ENCODE measurements at regions not wholly inside any gene's neighbourhood (a gene's known extent, or its start where the extent isn't known, plus 50 kb on each side); places are given as distances from the start of the nearest gene placed in this dataset.

DNA sequence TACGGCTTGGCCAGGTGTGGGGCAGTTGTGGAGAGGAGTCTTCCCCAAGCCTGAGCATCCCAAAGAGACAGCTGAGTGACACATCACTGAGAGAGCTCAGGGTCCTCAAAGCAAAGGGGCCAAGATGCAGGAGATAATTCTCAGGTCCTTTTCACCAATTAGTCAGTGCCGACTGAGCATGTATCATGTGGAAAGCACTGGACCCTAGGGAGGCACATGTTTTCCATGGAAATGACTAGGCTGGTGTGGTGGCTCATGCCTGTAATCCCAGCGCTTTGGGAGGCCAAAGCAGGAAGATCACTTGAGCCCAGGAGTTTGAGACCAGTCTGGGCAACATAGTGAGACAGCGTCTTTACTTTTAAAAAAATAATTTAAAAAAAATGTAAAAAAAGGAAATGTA is 67.3 kb upstream of the PRPS1 start:
- DNase-seq (ENCODE audit: low read depth) = no peak

DNA sequence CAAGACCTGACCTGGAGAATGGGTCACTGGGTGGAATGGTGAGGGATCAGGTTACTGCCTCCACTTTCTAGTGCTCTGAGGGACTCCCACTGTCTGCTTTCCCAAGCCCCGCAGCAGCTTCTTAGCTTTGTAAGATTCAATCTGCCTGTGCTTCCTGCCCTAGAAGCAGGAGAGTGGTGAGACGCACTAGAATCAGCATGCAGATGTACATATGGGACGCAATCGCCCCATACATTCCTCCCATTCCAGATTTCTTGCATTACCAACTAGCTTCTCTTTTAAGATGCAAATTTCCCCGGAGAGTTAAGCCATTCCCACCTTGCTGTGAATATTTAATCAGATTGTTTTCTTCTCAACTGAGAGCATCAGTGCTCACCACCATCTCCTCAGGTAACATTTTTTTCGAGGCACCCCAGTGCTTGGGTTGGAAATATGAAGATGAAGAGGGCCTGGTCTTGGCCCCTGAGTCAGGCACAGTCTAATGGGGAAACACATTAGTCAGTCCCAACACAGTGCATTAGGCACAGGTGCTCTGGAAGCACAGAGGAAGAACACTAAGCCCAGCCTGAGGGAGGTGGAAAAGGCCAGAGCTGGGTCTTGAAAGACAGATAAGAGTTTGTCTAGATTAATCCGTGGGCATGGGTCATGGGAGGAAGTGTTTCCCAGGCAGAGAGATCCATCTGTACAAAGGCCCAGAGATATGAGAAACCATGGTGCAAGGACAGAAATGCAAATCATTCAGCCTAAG is 66.7 kb upstream of the PRPS1 start:
- no peak for DNase-seq (ENCODE audit: low read depth)

DNA sequence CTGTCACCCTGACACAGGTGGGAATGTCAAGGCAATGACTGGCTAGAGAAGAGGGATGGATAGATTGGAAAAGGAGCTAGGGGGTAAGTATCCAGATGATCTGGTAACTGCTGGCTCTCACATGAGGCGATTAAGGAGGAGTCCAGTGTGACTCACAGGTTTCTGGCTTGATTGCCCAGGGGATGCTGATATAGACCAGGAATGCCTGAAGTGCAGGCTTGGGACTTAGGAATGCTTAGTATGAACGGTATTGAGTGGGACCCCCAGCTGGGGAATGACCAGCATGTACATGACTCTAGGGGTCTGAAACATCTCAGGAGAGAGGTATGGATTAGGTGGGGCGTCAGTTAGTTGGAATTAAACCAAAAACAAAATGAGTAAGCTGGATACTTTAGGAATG is 65.8 kb upstream of the PRPS1 start:
- DNase-seq (ENCODE audit: low read depth) = peak; percentile 73

DNA sequence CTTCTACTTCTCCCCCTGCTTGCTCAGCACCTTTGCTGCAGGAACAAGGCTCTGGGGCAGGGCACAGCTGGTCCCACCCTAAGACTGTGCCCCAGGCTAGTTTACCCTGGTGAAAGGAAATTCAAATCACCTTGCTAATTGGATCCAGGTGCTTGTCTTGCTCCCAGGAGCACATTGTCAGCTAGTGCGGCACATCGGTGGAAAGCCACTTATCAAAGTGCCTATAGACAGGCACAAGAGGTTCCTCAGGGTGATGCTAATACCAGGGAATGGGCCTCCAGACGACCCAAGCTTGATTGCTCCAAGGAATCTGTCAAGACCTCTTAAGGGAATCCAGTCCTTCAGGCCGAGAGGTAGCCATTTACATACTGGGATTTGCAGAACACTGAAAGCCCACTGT is 64.5 kb upstream of the PRPS1 start:
- DNase-seq (ENCODE audit: low read depth) = no peak

DNA sequence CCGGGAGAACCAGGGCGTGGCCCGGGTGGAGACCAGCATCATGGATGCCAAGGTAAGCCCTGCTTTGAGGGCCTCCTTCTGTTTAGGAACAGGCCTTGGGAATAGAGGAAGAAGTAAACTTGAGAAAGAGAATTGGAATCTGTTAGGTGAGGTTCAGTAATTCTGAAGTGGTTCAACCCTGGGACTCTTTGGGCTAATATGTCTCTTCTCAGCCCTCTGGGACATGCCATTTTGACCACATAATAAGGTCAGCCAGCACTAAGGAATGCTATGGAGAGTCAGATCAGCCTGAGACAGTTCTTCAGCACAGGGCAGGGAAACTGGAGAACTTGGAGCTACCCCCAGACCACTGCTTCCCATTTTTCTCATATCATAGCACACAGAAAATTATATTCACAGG is 63.3 kb upstream of the PRPS1 start:
- DNase-seq (ENCODE audit: low read depth) = no peak

DNA sequence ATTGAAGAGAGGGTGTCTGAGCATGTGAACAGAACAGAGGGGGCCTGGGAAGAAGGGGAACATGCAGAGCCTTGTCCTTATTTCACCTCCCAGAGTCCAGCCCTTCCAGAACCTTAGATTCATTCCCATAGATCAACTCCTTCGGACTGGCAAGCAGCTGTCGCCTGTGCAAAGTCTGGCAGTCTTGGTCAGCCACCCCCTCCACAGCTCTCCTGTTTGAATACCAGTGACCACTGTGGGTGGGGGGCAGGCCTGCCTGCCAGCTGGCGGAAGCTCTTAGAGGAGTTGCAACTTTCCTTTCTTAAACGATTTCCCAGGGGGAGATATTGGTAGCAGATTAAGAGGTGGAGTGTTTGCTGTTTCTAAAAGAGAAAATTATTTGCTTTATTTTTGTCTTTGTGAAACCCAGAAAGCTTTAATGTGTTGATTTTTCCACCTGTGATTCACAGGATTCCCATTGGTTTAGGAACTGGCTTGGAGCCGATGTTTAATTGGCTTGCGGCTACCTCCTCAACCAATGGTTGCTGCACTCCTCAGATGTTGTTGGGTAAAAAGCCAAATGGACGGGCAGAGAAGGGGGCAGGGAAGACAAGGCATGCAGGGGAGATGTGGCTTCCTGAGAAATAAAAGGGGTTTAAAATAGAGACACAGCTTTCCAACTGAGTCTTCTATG is 62.2 kb upstream of the PRPS1 start:
- no peak for DNase-seq (ENCODE audit: low read depth)

DNA sequence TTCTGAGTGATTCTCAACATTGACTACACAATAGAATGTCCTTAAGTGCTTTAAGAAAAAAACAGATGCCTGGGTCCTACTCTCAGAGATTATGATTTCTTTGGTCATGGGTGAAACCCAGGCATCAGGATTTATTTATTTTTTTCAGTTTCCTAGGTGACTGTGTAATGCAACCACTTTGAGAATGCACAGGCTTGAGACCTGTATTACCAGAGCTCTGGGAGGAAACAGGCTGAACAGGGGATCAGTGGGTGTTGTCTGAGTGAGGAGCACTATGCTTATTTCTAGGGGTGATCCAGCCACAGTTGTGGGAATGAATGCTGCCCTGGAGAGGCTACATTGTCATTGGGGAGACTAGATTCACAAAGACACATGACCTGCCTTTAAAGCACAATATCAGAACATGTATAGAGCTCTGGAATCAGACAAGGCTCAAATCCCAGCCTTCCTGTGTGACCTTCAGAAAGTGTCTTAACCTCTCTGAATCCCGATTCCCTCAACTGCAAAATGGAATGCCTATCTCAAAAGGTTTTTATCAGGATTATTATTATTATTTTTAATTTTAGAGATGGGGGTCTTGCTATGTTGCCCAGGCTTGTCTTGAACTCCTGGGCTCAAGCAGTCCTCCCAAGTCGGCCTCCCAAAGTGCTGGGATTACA is 61.6 kb upstream of the PRPS1 start:
- no peak for DNase-seq (ENCODE audit: low read depth)

DNA sequence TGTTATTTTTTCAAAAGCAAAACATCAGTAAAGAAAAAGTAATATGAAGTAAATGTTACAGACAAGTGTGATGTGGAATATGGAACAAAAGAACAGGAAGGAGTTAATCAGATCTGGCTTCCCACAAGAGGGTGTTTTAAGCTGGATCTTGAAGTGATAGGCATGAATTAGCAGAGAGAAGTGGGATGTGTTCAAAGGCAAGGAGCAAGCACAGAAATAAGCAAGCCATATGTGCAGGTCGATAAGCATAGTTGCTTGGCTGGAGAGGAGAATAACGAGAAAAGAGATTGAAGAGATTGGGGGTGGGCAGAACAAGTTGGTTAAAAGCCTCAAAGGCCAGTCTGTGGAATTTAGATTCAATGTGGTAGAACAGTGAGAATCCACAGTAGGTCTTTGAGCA is 60.9 kb upstream of the PRPS1 start:
- DNase-seq (ENCODE audit: low read depth) = no peak

DNA sequence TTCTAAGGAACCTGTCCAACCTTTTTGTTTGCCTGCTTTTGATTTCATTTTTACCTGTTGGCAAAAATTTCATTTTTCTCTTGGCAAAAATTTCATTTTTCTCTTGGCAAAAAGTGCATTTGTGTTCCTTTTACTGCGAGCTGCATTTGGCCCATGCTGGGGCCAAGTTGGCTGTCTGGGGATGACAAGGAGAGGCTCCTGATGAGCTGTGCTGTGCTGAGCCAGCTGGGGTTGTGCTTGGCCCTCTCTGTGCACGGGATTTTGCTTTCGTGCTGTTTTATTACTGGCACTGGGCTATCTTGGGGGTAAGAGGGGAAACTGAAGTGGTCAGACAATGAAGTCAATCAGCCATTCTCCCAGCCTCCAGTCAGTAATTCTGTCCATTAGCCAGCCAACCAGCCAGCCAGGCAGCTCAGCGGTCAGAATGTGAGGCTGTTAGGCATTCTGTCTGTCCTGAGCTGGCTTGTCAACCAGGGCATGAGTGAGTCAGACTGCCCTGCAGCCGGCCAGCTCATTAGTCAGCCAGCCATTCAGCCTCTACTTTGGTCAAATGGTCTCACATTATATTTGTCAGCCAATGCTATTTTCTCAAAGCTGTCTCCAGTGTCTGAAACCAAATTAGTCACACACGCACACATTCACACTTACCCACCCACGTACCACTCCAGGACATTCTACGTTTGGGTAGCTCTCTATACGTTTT is 56.9 kb upstream of the PRPS1 start:
- peak; percentile 69 for DNase-seq (ENCODE audit: low read depth)

DNA sequence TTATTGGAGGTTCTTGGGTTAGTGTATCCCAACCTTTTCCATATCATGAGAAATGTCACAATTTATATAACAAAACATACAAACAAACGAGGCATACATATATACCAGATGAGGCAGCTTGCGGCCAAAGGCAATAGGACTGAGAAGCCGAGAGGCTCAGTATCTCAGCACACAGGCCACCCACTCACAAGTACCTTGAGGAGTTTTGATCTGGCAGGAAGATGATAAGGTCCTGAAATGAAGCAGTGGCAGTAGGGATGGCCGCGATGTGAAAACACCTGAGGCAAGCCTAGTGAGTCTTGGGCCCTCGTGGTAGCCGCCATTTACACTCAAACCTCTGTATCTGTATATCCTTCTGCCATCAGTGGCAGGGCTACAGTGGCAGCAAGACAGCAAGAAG is 55.3 kb upstream of the PRPS1 start:
- DNase-seq (ENCODE audit: low read depth) = no peak

DNA sequence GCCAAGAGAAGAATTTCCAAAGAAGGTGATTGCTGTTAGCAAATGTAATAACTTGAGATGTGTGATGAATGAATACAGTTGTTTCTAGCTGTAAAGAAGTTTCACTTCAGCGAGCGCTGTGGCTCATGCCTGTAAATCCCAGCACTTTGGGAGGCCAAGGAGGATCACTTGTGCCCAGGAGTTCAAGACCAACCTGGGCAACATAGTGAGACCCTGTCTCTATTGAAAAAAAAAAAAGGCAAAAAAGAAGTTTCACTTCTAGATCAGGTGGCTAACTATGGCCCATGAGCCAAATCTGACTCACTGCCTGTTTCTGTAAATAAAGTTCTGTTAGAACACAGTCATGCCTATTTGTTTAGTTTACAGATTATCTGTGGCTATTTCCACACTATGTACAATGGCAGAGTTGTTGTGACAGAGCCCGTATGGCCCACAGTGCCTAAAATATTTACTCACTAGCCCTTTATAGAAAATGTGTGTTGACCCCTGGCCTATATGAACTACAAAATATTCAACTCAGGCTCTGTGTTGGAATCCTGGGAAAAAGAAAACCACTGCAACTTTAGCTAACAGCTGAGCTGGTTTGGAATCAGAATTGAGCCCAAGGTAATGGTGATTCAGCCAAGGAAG is 54.1 kb upstream of the PRPS1 start:
- DNase-seq (ENCODE audit: low read depth) = peak; percentile 35

DNA sequence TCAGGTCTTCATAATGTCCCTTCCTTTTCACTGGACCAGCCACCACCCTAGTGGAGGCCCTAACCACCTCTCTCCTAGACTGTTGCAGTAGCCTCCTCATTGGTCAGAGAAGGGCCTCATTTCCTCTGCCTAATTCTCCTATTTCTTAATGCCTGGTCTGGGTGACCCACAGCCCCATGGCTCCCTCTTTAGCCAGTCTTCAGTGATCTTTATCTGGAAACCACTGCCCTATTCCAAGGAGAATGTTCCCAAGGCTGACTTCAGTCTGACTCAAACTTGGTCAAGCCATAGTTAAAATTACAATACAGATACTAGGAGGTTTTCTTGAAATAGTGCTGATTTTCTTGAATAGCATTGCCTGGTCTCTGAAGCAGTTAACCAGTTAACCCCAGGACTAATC is 53.6 kb upstream of the PRPS1 start:
- no peak for DNase-seq (ENCODE audit: low read depth)

DNA sequence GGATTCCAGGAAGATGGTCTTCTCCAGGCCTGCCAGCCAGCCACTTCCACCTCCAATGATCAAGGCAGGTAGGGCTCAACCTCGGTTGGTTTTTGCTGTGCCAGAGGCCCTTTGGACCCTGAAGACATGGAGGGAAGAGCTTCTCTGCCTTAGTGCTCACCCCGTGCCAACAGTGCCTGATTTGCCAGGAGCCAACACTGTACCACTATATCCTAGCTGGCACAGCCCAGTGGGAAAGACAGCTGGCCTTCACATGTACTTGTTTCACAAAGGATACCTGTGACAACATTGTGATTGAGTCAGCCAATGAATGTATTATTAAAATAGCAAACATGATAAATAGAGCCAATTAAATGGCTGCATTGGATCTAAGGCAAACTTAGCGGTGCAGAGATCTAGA is 51.9 kb upstream of the PRPS1 start:
- no peak for DNase-seq (ENCODE audit: low read depth)

DNA sequence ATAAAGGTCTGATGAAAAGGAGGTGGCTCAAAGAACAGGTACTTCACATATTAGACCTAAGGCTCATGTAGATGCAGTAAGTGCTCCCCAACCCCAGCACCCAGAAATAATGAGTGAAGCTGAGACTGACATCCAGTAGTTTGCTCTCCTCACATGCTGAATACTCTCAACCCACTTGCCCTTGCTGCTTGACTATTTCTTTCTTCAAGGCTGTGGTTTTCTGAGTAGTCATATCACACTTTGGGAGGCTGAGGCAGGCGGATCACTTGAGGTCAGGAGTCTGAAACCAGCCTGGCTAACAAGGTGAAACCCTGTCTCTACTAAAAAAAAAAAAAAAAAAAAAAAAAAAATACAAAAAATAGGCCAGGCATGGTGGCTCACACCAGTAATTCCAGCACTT is 51.5 kb upstream of the PRPS1 start:
- no peak for DNase-seq (ENCODE audit: low read depth)

DNA sequence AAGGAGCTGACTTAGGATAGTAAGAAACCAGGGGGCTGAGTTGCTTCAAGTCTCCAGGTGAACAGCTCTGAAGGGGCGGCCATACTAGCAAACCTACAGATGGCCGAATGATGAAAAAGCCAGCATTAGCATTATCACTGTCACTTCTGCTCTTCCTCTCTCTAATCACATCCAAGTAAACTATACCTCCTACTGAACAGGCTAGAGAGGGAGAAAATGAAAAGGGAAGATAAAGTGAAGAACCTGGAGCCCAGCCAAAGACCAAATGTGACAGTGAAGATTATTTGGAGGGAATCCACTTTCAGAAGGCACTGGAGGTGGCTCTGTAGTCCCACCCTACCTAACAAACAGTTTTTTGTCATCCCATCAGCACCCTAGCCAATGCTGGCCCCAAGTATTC is 50.4 kb upstream of the PRPS1 start:
- no peak for DNase-seq (ENCODE audit: low read depth)
